ENCODE measurements at regions not wholly inside any gene's neighbourhood (a gene's known extent, or its start where the extent isn't known, plus 50 kb on each side); places are given as distances from the start of the nearest gene placed in this dataset.
"Not testable (repeated sequence)": the region's sequence is repeated elsewhere in the genome, so short reads cannot be mapped to it uniquely, and the experiment has no call there.

DNA sequence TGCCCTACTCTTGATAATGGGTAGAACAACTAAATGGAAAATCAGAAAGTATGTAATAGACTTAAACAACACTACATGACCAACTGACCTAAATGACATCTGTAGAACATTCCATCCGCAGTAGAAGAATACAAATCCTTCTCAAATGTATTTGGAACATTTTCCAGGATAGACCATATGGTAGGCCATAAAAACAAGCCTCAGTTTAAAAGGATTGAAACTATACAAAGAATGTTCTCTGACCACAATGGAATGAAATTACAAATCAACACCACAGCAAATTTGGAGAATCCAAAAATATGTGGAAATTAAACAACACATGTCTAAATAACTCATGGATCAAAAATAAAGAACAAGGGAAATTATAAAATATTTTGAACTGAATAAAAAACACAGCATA is 189.2 kb downstream of the NDUFS4 start:
- TF ChIP-seq, protein P1, sequence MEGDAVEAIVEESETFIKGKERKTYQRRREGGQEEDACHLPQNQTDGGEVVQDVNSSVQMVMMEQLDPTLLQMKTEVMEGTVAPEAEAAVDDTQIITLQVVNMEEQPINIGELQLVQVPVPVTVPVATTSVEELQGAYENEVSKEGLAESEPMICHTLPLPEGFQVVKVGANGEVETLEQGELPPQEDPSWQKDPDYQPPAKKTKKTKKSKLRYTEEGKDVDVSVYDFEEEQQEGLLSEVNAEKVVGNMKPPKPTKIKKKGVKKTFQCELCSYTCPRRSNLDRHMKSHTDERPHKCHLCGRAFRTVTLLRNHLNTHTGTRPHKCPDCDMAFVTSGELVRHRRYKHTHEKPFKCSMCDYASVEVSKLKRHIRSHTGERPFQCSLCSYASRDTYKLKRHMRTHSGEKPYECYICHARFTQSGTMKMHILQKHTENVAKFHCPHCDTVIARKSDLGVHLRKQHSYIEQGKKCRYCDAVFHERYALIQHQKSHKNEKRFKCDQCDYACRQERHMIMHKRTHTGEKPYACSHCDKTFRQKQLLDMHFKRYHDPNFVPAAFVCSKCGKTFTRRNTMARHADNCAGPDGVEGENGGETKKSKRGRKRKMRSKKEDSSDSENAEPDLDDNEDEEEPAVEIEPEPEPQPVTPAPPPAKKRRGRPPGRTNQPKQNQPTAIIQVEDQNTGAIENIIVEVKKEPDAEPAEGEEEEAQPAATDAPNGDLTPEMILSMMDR (IDR thresholded peaks at IDR 0.05; ENCODE audit: borderline replicate concordance, extremely low read depth, insufficient read depth), result no peak
- Histone ChIP-seq H3K27ac (ENCODE audit: low read depth in 2 of 2, low read length in 2 of 2) (no peak overlapping the region), H3K9me3 (ENCODE audit: control insufficient read depth in 2 of 3, insufficient read depth in 1 of 3, low read length in 3 of 3) (peaks cover 0 to 7% (median 2%) of the 10 kb centered on the region in 3 donors), H3K4me1 (ENCODE audit: control insufficient read depth in 2 of 3, insufficient read depth in 2 of 3, low read depth in 1 of 3, low read length in 3 of 3) (no peaks in the 10 kb centered on the region), H3K36me3 (ENCODE audit: control insufficient read depth in 2 of 3, insufficient read depth in 3 of 3, low read length in 3 of 3) (no peaks in the 10 kb centered on the region), H3K9ac (ENCODE audit: low read length in 3 of 3) (no peak overlapping the region), H3K27me3 (ENCODE audit: control insufficient read depth, insufficient read depth, low read length) (no peaks in the 10 kb centered on the region), H3K4me3 (ENCODE audit: low read length in 3 of 3) (no peak overlapping the region)
- intact Hi-C loops (cut with DNase I), result no loop called here
- DNase-seq (no peak), FAIRE-seq (no peak)

DNA sequence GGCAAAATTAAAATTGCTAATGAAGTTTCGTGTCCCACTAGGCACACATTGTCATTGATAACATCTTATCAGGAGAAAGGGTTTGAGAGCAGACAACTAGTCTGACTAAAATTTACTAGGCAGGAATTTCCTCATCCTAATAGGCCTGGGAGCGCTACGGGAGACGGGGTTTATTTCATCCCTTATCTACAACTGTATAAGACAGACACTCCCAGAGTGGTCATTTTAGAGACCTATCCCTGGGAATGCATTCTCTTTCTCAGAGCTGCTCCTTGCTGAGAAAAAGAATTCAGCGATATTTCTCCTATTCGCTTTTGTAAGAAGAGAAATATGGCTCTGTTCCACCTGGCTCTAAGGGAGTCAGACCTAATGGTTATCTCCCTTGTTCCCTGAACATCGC is 191.8 kb downstream of the NDUFS4 start:
- H3K4me1 ChIP-seq (ENCODE audit: control insufficient read depth in 2 of 3, insufficient read depth in 2 of 3, low read depth in 1 of 3, low read length in 3 of 3); H3K27me3 ChIP-seq (ENCODE audit: control insufficient read depth, insufficient read depth, low read length); H3K4me3 ChIP-seq (ENCODE audit: low read length in 3 of 3); H3K9me3 ChIP-seq (ENCODE audit: control insufficient read depth in 2 of 3, insufficient read depth in 1 of 3, low read length in 3 of 3); H3K27ac ChIP-seq (ENCODE audit: low read depth in 2 of 2, low read length in 2 of 2); H3K9ac ChIP-seq (ENCODE audit: low read length in 3 of 3); intact Hi-C loops (cut with DNase I); H3K36me3 ChIP-seq (ENCODE audit: control insufficient read depth in 2 of 3, insufficient read depth in 3 of 3, low read length in 3 of 3); DNase-seq; FAIRE-seq: not testable (repeated sequence)

DNA sequence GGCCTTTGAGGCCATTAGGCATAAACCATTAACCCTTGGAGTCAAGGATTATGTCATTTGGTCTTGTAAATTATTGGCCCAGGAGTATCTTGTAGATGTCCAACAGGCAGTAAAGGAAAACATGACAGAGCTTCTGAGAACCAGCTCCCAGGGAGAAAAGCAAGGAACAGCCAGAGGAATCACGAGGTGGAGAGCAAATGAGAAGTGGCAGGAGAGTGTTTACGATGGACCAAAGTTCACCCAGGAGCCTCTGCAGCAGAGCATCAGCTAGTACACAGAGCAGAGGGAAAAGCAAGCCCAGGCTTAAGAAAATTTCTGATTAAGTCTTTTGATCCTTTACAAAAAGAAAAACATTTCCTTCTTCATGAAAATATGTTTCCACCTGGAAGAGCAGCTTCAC is 206.2 kb downstream of the NDUFS4 start:
- TF ChIP-seq, protein P1 (IDR thresholded peaks at IDR 0.05; ENCODE audit: borderline replicate concordance, extremely low read depth, insufficient read depth), result no peak
- DNase-seq (peak in 1 of 5 donors; percentile 19), FAIRE-seq (no peak)
- Histone ChIP-seq H3K4me3 (ENCODE audit: low read length in 3 of 3) (no peak overlapping the region), H3K4me1 (ENCODE audit: control insufficient read depth in 2 of 3, insufficient read depth in 2 of 3, low read depth in 1 of 3, low read length in 3 of 3) (no peaks in the 10 kb centered on the region), H3K27me3 (ENCODE audit: control insufficient read depth, insufficient read depth, low read length) (no peaks in the 10 kb centered on the region), H3K9ac (ENCODE audit: low read length in 3 of 3) (no peak overlapping the region), H3K36me3 (ENCODE audit: control insufficient read depth in 2 of 3, insufficient read depth in 3 of 3, low read length in 3 of 3) (no peaks in the 10 kb centered on the region), H3K9me3 (ENCODE audit: control insufficient read depth in 2 of 3, insufficient read depth in 1 of 3, low read length in 3 of 3) (peaks cover 0 to 2% (median 0%) of the 10 kb centered on the region in 3 donors), H3K27ac (ENCODE audit: low read depth in 2 of 2, low read length in 2 of 2) (no peak overlapping the region)
- intact Hi-C loops (cut with DNase I), result no loop called here

DNA sequence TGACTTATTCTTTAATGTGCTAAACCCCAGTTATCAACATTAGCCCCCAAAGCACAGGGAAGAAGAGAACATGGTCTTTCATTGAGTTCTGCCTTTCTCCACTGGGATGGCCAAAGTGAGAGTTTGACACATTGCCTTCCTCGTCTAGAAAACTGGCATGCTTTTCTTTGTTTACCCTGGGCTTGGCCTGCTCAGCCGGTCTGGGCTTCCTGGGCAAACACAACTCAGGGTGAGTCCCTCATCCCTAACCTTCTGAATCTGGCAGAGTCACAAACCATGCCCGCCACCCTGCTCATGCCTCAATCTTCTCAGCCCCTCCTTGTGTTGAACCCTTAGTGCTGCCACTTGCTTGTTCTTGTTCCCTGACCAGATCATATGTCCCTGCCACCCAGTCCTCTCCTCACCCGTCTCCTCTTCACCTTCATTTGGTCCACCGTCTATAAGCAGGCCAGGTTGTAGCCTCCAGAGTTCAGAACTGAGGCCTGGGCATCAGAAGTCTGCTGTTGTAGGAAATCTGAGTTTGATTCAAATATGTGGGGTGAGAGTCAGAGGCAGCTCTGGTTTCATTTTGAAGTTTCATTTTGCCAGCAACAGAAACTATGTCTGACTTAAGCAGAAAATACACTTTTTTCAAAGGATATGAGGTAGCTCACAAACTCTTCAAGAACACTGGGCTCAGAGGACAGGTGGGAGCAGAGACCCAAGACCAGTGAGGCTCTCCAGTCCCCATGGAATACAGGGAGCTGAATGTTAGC is 217.6 kb downstream of the NDUFS4 start:
- Histone ChIP-seq H3K36me3 (ENCODE audit: control insufficient read depth in 2 of 3, insufficient read depth in 3 of 3, low read length in 3 of 3) (no peaks in the 10 kb centered on the region), H3K9ac (ENCODE audit: low read length in 3 of 3) (no peak overlapping the region), H3K27ac (ENCODE audit: low read depth in 2 of 2, low read length in 2 of 2) (no peak overlapping the region), H3K9me3 (ENCODE audit: control insufficient read depth in 2 of 3, insufficient read depth in 1 of 3, low read length in 3 of 3) (no peaks in the 10 kb centered on the region), H3K27me3 (ENCODE audit: control insufficient read depth, insufficient read depth, low read length) (no peaks in the 10 kb centered on the region), H3K4me3 (ENCODE audit: low read length in 3 of 3) (no peak overlapping the region), H3K4me1 (ENCODE audit: control insufficient read depth in 2 of 3, insufficient read depth in 2 of 3, low read depth in 1 of 3, low read length in 3 of 3) (no peaks in the 10 kb centered on the region)
- intact Hi-C loops (cut with DNase I), result no loop called here
- TF ChIP-seq, protein P1 (IDR thresholded peaks at IDR 0.05; ENCODE audit: borderline replicate concordance, extremely low read depth, insufficient read depth), result no peak
- FAIRE-seq (no peak), DNase-seq (no peak)
